Panc1 (cell line): ENCODE measurements at regions not wholly inside any gene's neighbourhood (a gene's known extent, or its start where the extent isn't known, plus 50 kb on each side); places are given as distances from the start of the nearest gene placed in this dataset.

Source experiments
- CTCF ChIP-seq: fragments of 450-650 bp; IDR thresholded peaks from 2 replicates; pipeline ENCODE4 v1.5.1; 2017; ENCODE audit warnings: mild to moderate bottlenecking
- POLR2AphosphoS5 ChIP-seq: IDR thresholded peaks from 2 replicates; pipeline ENCODE4 v1.6.1; 2012; ENCODE audit warnings: mild to moderate bottlenecking, low read depth, low read length, moderate library complexity
- REST ChIP-seq, 2 experiments: IDR thresholded peaks; 2 replicates each; pipeline ENCODE4 v1.6.1; 2011 to 2012; ENCODE audit warnings: low read depth in 2 of 2, control low read depth in 1 of 2, low read length in 1 of 2, mild to moderate bottlenecking in 1 of 2, moderate library complexity in 1 of 2; ENCODE audit not compliant: insufficient read depth in 1 of 2
- SIN3A ChIP-seq: IDR thresholded peaks from 2 replicates; pipeline ENCODE4 v1.6.1; 2012; ENCODE audit warnings: low read depth, mild to moderate bottlenecking, low read length, moderate library complexity, borderline replicate concordance; ENCODE audit not compliant: insufficient read depth
- TCF7L2 ChIP-seq: IDR thresholded peaks from 2 replicates; pipeline ENCODE4 v1.6.1; 2011; ENCODE audit warnings: mild to moderate bottlenecking, low read depth, low read length, inconsistent platforms

- TF ChIP-seq CTCF (no peak), POLR2AphosphoS5 (no peak), REST (IDR thresholded peaks at IDR 0.05; ENCODE audit: insufficient read depth in 1 of 2, low read depth in 2 of 2, low read length in 1 of 2) (no peak), SIN3A (no peak), TCF7L2 (no peak)
These were observed 1747.0 kb downstream of the OLFM4 start for GRCh38 chr13:54775501-54776191.
